HG03571 (cell line): ENCODE measurements at regions not wholly inside any gene's neighbourhood (a gene's known extent, or its start where the extent isn't known, plus 50 kb on each side); places are given as distances from the start of the nearest gene placed in this dataset.

Experiments used
- ATAC-seq: cut with Tn5 transposase; IDR thresholded peaks from one replicate; pipeline ENCODE4 v1.9.1; 2021; ENCODE audit not compliant: unreplicated experiment

GRCh38 chr1:165034136-165034809 lies 322.2 kb downstream of the LMX1A start:
- no peak for ATAC-seq

GRCh38 chr1:165031001-165031400 lies 325.5 kb downstream of the LMX1A start:
- no peak for ATAC-seq

GRCh38 chr1:165025805-165026204 lies 330.7 kb downstream of the LMX1A start:
- no peak for ATAC-seq

- no peak for ATAC-seq
These were observed 341.8 kb downstream of the LMX1A start for GRCh38 chr1:165014753-165015152.

DNA sequence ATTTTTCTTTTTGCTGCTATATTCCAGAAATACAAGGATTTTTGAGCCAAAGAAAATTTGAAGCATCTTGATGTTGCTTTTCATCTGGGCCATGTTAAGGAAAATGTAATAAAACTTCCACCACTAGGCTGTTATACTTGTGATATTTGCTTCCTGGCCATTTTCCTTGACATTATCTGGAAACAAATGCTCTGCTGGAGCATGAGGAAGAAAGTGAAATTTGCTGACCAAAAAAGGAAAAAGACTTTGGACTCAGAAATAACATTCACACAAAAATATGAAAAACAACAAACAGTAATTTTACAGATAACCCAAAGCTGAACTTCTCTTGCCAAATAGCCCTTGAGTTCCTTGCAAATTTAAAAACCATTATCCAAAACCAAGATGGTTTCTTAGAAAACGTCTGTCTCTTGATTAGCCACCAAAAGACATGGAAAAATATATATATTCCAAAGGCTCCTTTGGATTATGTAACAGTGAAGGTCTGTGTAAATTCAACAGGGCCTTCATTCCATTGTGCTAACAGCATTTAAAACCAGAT lies 344.5 kb downstream of the LMX1A start:
- ATAC-seq: no peak

GRCh38 chr1:165011186-165011585 lies 345.3 kb downstream of the LMX1A start:
- ATAC-seq: no peak

DNA sequence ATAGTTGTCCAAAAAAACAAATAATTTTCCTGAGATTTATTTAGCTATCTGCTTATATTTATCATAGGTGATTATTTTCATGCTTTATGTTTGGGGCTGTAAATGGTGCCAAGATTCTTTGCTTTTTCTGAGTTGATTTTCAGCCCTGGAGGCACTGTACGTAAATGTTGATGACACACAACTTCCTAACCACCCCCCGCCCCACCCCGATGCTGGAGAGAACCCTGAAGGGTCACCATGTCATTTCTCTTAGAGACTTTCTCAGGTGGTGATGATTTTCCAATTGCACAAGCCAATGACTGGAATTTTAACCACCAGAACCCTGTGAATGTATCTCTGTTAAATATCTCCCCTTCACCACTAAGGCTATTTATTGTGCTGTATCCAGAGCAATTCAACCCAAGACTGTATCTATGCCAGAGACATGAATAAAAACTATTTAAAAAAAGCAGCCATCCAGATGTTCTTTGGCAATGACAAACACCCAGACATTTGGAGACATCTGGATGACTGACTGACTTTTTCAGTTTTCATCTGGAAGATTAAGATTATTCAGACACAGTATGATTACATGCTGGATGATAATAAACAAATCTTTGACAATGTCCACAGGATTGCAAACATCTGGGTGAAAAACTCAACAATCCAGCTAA lies 346.0 kb downstream of the LMX1A start:
- no peak for ATAC-seq

DNA sequence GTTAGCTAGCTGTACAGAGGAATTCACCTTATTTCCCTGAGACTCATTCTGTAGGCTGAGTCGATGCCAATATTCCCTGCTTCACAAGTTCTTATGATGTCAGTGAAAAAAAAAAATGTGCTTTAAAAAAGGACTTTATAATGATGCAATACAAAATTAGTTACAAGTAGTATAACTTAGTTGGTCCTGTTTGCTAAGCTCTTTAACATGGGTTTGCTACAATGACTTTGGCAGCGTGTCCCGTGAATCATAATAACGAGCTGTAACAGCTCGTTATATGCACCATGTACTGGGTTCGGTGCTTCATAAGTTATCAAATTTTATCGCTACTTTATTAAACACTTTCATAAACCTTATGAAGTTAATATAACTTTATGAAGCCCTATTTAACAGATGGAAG lies 349.7 kb downstream of the LMX1A start:
- no peak for ATAC-seq

DNA sequence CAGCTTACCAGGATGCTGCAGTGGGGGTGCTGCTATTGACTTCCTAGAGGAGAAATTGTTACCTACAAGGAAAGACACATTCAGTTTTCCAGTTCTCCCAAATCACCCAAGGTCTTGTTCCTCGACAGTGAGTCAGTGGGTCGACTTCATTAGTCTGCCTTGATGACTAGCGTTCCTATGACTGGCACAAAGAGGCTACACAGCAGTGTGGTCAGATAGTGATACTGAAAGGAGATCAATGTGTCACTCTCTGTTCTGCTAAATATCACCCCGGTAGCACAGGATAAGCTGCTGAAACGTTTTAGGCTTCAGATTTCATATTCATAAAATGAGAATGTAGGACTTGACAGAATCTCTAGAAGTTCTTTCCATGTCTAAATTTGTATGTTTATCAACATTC lies 357.4 kb downstream of the LMX1A start:
- ATAC-seq: no peak

DNA sequence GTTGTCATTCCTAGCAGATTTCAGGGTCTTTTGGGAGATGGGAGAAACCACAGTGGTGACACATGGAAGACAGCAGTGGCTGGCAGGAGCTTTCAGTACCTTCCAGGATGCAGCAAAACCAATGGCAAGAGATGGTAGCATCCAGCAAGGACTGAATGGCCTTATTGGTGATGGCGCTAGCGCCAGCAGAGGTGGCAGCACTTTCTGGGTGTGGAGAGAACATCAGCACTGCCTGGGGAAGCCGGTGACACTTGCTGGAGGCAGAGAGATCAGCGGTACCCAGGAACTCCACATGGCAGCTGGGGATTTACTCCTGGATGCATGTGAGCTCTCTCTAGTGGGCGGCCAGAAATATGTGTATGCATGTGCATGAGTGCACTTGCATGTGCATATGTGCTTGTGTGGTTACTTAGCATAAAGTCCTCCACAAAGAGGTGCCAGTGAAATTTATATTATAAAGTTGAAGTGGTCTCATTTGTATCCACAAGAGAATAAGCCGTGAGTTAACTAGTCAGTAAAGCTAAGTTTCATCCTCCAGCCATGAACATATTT lies 364.7 kb downstream of the LMX1A start:
- ATAC-seq: no peak

- no peak for ATAC-seq
These were observed 373.4 kb downstream of the LMX1A start for GRCh38 chr1:164983023-164983650.

GRCh38 chr1:164982545-164982944 lies 374.0 kb downstream of the LMX1A start:
- no peak for ATAC-seq

DNA sequence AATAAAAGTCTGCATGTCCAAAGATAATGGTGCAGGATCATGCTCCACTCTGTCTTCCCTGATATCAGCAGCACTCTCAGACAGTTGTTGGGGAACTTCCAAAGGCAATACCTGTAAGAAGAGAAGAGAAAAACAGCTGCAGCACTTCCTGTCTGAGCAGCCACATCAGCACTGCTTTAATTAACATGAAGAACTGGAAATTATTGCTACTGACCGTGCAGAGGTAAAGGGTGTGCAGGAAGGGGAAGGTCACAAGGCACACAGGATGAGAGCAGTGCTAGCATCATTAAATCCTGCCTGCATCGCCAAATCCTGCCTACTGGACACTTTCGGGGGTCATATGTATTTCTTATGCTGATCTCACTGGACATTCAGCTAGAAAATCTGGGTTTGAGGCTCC lies 379.0 kb downstream of the LMX1A start:
- ATAC-seq: no peak

DNA sequence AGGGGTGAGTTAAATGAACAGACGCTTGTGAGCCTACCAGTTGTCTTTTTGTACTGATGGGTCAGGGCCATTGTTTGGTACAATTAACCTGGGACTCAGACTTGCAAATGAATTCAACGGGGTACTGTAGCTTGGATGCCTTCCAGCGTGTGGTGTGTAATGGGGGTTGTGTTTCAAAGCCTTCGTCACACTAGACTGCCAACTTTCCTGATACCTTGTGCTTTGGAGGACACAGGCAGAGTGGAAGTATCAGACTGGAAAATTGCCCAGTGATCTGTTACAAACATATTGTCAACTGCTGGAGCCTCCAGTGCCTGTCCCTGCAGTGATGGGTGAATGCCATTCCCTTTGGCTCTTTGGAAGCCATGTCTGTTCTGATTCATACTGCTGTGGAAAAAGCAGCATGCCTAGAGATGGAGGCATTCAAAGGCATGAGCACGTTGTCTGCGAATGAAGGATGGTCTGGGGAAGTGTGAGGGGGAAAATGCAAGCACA lies 384.5 kb downstream of the LMX1A start:
- ATAC-seq: no peak

DNA sequence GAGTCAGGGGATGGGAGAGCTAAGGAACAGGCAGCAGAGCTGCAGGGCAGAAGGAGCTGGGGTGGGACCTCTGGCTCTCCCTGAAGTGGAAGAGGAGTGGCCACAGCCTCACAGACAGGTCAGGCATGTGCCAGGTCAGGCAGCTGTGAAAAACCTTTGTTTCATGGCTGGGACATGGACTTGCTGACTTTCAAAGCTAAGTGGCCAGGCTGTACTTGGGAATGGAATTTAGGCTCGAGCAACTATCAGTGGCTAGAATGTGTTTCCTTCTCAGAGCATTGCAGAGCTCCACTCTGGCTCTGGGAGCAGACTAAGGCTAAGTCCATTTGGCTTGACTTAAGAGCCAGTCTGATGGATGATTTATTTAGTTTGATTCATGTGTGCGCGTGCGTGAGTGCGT lies 385.1 kb downstream of the LMX1A start:
- no peak for ATAC-seq

GRCh38 chr1:164969253-164969652 lies 387.3 kb downstream of the LMX1A start:
- ATAC-seq: no peak

GRCh38 chr1:164967300-164967699 lies 389.2 kb downstream of the LMX1A start:
- ATAC-seq: no peak

DNA sequence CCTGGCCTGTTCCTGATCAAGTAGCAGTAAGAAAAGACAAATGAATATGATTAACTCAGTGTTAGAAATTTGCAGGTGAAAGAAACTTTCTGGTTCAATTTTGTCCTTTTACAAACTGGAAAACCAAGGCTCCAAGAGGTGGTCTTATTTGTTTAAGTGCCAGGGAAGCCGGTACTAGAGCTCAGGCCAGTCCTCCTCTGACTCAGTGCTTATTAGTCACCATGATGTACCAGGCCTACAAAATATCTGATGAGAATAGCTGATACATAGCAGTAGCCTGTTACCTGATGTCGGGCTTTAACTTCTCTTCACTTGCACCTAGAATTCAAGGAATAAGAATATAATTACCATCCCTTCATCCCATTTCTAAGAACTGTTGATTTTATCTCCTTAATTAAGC lies 394.8 kb downstream of the LMX1A start:
- ATAC-seq: no peak

GRCh38 chr1:164958982-164959768 lies 397.3 kb downstream of the LMX1A start:
- ATAC-seq: no peak

DNA sequence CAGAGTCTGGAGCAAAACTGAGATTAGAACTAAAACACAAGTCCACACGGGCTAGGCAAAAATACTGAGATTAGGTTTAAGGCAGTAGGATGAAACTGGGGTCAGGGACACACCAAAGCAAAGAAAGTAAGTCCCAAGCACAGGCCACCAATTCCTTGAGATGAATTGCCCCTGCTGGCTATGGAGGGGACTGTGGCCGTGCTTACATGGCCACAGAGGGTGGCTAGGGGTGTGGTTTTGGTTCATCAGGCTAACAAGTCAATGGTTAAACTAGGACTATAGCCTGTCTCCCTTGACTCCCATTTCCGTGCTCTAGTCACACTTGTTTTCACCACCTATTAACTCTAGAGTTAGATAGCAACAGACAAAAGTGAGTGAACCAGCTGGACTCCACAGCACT lies 394.8 kb downstream of the PBX1 start:
- no peak for ATAC-seq

- ATAC-seq: no peak
These were observed 394.1 kb downstream of the PBX1 start for GRCh38 chr1:164953098-164953497.
